ENCODE measurements at regions not wholly inside any gene's neighbourhood (a gene's known extent, or its start where the extent isn't known, plus 50 kb on each side); places are given as distances from the start of the nearest gene placed in this dataset.
"Not testable (repeated sequence)": the region's sequence is repeated elsewhere in the genome, so short reads cannot be mapped to it uniquely, and the experiment has no call there.

GRCh38 chr6:19712998-19713397 lies 124.2 kb upstream of the ID4 start:
- DNase-seq (ENCODE audit: insufficient read length, low spot score) (no peak), FAIRE-seq (no peak)
- TF ChIP-seq TAF1 (IDR thresholded peaks at IDR 0.05; ENCODE audit: low read depth, low read length), result no peak
- no peak for TF ChIP-seq POU2F2 (IDR thresholded peaks at IDR 0.05; ENCODE audit: low read depth, low read length)
- no peak for TF ChIP-seq POLR2A (IDR thresholded peaks at IDR 0.05; ENCODE audit: low read depth, low read length)
- TF ChIP-seq POLR2AphosphoS5 (IDR thresholded peaks at IDR 0.05; ENCODE audit: low read depth, low read length), result no peak
- no peak for TF ChIP-seq PAX5 (IDR thresholded peaks at IDR 0.05; ENCODE audit: insufficient read depth, low read length, severe bottlenecking)
- TF ChIP-seq SPI1 (IDR thresholded peaks at IDR 0.05; ENCODE audit: low read depth, low read length), result no peak

GRCh38 chr6:19713411-19713810 lies 123.8 kb upstream of the ID4 start:
- FAIRE-seq (no peak), DNase-seq (ENCODE audit: insufficient read length, low spot score) (no peak)
- TF ChIP-seq PAX5 (IDR thresholded peaks at IDR 0.05; ENCODE audit: insufficient read depth, low read length, severe bottlenecking) (no peak), TAF1 (IDR thresholded peaks at IDR 0.05; ENCODE audit: low read depth, low read length) (no peak), POLR2AphosphoS5 (IDR thresholded peaks at IDR 0.05; ENCODE audit: low read depth, low read length) (no peak), POLR2A (IDR thresholded peaks at IDR 0.05; ENCODE audit: low read depth, low read length) (no peak), POU2F2 (IDR thresholded peaks at IDR 0.05; ENCODE audit: low read depth, low read length) (no peak), SPI1 (IDR thresholded peaks at IDR 0.05; ENCODE audit: low read depth, low read length) (no peak)

- TF ChIP-seq TAF1 (IDR thresholded peaks at IDR 0.05; ENCODE audit: low read depth, low read length), result no peak
- TF ChIP-seq PAX5 (IDR thresholded peaks at IDR 0.05; ENCODE audit: insufficient read depth, low read length, severe bottlenecking), result no peak
- DNase-seq (ENCODE audit: insufficient read length, low spot score) (no peak), FAIRE-seq (no peak)
Measured at GRCh38 chr6:19713984-19714383, 123.2 kb upstream of the ID4 start.

GRCh38 chr6:19714434-19715166 lies 122.6 kb upstream of the ID4 start:
- DNase-seq (ENCODE audit: insufficient read length, low spot score) (no peak), FAIRE-seq (no peak)
- TF ChIP-seq POLR2A (IDR thresholded peaks at IDR 0.05; ENCODE audit: low read depth, low read length), result no peak
- no peak for TF ChIP-seq TAF1 (IDR thresholded peaks at IDR 0.05; ENCODE audit: low read depth, low read length)
- no peak for TF ChIP-seq SPI1 (IDR thresholded peaks at IDR 0.05; ENCODE audit: low read depth, low read length)

GRCh38 chr6:19715167-19715551 lies 122.0 kb upstream of the ID4 start:
- no peak for DNase-seq (ENCODE audit: insufficient read length, low spot score)
- TF ChIP-seq SPI1 (IDR thresholded peaks at IDR 0.05; ENCODE audit: low read depth, low read length) (no peak), POLR2AphosphoS5 (IDR thresholded peaks at IDR 0.05; ENCODE audit: low read depth, low read length) (no peak), PAX5 (IDR thresholded peaks at IDR 0.05; ENCODE audit: insufficient read depth, low read length, severe bottlenecking) (no peak), POLR2A (IDR thresholded peaks at IDR 0.05; ENCODE audit: low read depth, low read length) (no peak), TAF1 (IDR thresholded peaks at IDR 0.05; ENCODE audit: low read depth, low read length) (no peak)
- FAIRE-seq, result no peak

GRCh38 chr6:19719691-19720128 lies 117.5 kb upstream of the ID4 start:
- TF ChIP-seq SPI1 (IDR thresholded peaks at IDR 0.05; ENCODE audit: low read depth, low read length) (no peak), POLR2A (IDR thresholded peaks at IDR 0.05; ENCODE audit: low read depth, low read length) (no peak), TAF1 (IDR thresholded peaks at IDR 0.05; ENCODE audit: low read depth, low read length) (no peak), POU2F2 (IDR thresholded peaks at IDR 0.05; ENCODE audit: low read depth, low read length) (no peak), POLR2AphosphoS5 (IDR thresholded peaks at IDR 0.05; ENCODE audit: low read depth, low read length) (no peak), PAX5 (IDR thresholded peaks at IDR 0.05; ENCODE audit: insufficient read depth, low read length, severe bottlenecking) (no peak)
- DNase-seq (ENCODE audit: insufficient read length, low spot score) (no peak), FAIRE-seq (no peak)

GRCh38 chr6:19721766-19722377 lies 115.3 kb upstream of the ID4 start:
- TF ChIP-seq POU2F2 (IDR thresholded peaks at IDR 0.05; ENCODE audit: low read depth, low read length), result no peak
- no peak for TF ChIP-seq POLR2A (IDR thresholded peaks at IDR 0.05; ENCODE audit: low read depth, low read length)
- no peak for TF ChIP-seq TAF1 (IDR thresholded peaks at IDR 0.05; ENCODE audit: low read depth, low read length)
- TF ChIP-seq PAX5 (IDR thresholded peaks at IDR 0.05; ENCODE audit: insufficient read depth, low read length, severe bottlenecking), result no peak
- no peak for TF ChIP-seq SPI1 (IDR thresholded peaks at IDR 0.05; ENCODE audit: low read depth, low read length)
- no peak for TF ChIP-seq POLR2AphosphoS5 (IDR thresholded peaks at IDR 0.05; ENCODE audit: low read depth, low read length)
- no peak for DNase-seq (ENCODE audit: insufficient read length, low spot score)

GRCh38 chr6:19722999-19723398 lies 114.2 kb upstream of the ID4 start:
- FAIRE-seq (no peak), DNase-seq (ENCODE audit: insufficient read length, low spot score) (no peak)
- TF ChIP-seq PAX5 (IDR thresholded peaks at IDR 0.05; ENCODE audit: insufficient read depth, low read length, severe bottlenecking) (no peak), TAF1 (IDR thresholded peaks at IDR 0.05; ENCODE audit: low read depth, low read length) (no peak), POLR2AphosphoS5 (IDR thresholded peaks at IDR 0.05; ENCODE audit: low read depth, low read length) (no peak), SPI1 (IDR thresholded peaks at IDR 0.05; ENCODE audit: low read depth, low read length) (no peak), POLR2A (IDR thresholded peaks at IDR 0.05; ENCODE audit: low read depth, low read length) (no peak), POU2F2 (IDR thresholded peaks at IDR 0.05; ENCODE audit: low read depth, low read length) (no peak)

More at GRCh38 chr6:19721766-19722377, 115.3 kb upstream of the ID4 start:
- FAIRE-seq, result no peak

GRCh38 chr6:19723545-19723944 lies 113.6 kb upstream of the ID4 start:
- FAIRE-seq (no peak), DNase-seq (ENCODE audit: insufficient read length, low spot score) (no peak)
- no peak for TF ChIP-seq POLR2AphosphoS5 (IDR thresholded peaks at IDR 0.05; ENCODE audit: low read depth, low read length)
- no peak for TF ChIP-seq SPI1 (IDR thresholded peaks at IDR 0.05; ENCODE audit: low read depth, low read length)
- no peak for TF ChIP-seq PAX5 (IDR thresholded peaks at IDR 0.05; ENCODE audit: insufficient read depth, low read length, severe bottlenecking)
- TF ChIP-seq POU2F2 (IDR thresholded peaks at IDR 0.05; ENCODE audit: low read depth, low read length), result no peak
- TF ChIP-seq TAF1 (IDR thresholded peaks at IDR 0.05; ENCODE audit: low read depth, low read length), result no peak
- no peak for TF ChIP-seq POLR2A (IDR thresholded peaks at IDR 0.05; ENCODE audit: low read depth, low read length)

- not testable (repeated sequence) for FAIRE-seq; DNase-seq (ENCODE audit: insufficient read length, low spot score)
Measured at GRCh38 chr6:19725436-19725835, 111.7 kb upstream of the ID4 start.
